Activated CD4-positive, alpha-beta T cell treated with anti-CD3 and anti-CD28 coated beads, Interleukin-2, Interleukin-4, amounts not matched to agents 100 ng/mL and 50 ng/mL, durations not matched to agents 16 hours and 8 hours (primary cell): ENCODE measurements at regions not wholly inside any gene's neighbourhood (a gene's known extent, or its start where the extent isn't known, plus 50 kb on each side); places are given as distances from the start of the nearest gene placed in this dataset.

Source experiments
- DNase-seq: peaks from one replicate; pipeline ENCODE4 v3.0.0-alpha.2; 2020; ENCODE audit warnings: low spot score

DNA sequence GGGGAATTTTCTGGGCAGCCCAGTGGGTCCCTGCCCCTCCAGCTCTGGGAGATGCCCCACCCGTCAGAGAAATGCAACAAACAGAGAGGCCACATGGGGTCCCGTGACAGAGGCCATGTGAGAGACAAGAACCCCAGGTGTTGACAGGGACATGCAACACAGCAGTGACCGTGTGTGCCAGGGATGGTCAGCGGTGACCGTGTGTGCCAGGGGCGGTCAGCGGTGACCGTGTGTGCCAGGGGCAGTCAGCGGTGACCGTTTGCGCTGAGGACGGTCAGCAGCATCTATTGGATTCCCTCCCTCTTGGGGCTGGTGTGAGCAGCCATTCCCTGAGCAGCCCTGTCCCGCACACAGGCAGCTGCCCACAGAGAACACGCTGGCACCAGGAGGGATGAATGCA, 146.6 kb upstream of the OTOS start:
- DNase-seq, result no peak

- no peak for DNase-seq
Measured at GRCh38 chr2:240287496-240288086, 147.1 kb upstream of the OTOS start.

DNA sequence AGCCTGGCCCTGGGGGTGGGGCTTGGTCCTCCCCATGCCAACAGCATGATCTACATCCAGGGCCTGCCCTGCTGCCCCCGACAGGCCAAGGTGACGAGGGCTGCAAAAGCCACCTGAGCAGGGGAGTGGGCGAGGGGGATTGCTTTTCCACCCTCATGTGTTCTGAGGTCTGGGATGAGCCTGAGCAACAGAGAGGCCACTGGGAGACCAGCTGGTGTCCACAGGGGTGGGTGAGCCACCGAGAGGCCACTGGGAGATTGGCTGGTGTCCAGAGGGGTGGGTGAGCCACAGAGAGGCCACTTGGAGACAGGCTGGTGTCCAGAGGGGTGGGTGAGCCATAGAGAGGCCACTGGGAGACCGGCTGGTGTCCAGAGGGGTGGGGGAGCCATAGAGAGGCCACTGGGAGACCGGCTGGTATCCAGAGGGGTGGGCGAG, 147.4 kb upstream of the GPC1 start:
- no peak for DNase-seq

DNA sequence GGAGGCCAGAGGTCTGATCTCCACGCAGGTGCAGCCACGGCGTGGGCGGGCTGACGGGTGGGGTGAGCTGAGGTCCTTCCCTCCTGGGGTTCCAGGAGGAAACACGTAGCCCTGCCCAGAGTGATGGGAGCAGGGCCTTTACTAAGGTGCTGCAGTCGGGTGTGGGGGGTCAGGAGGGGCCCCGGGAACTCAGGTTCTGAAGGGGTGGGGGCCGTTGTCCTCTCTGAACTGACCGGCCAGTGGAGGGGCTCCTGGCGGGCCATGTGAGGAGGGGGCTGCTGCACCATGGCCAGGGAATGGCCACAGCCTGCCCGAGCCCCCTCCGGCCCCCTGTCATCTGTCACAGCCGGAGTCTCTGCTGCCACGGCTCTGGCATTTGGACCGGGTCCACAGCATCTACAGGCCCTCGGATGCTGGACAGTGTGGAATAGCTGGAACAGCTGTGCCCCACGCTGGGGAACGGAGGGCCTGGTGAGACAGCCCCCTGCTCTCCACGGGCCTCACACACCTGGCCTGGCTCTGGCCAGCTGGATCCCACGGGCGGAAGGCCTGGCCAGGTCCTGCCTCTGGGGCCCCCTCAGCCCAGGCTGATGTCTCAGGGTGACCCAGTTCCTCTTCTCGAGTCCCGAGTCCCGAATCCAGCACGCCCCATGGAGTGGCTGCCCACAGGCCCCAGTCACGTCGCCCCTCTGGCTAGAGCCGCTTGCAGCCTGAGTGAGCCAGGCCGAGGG, 145.6 kb upstream of the GPC1 start:
- DNase-seq, result no peak

DNA sequence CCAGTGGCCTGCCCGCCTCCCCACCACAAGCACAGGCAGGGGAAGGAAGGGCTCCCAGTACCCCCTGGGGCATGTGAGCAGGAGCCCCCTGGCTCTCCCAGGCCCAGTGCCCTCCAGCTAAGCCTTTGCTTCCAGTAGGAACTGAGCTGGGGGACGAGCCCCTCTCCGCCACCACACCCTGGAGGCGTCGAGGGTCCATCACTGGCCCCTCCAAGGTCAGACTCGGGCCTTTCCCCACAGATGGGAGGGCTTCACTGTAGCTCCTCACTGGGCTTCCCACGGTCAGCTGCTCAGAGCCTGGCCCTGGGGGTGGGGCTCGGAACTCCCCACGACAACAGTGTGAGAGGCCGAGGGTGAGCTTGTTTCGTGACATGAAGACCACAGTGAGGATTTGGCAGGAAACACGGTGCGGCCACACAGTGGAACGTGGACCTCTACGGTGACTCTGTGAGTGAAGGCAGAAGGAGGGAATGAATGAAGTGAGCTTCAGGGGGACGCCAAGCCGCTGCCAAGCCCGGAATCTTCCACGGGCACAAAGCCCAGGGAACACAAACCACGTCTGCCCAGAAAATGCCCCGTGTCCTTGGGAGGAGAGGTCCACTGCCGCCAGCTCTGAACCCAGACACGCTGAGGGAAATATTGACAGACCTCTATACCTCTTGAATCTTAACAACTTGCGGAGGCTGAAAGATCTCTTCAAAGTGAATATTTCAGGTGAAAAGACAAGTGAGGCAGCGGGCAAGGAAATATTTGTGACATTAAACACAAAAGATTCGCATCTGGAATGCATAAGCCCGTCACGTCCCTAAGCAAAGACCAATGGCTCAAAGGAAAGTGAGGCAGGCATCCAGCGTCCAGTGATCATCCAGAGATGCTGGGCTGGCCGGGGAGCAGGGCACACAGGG, 144.8 kb upstream of the GPC1 start:
- no peak for DNase-seq

GRCh38 chr2:240291337-240292034, 144.0 kb upstream of the GPC1 start:
- DNase-seq, result no peak

- DNase-seq, result no peak
Measured at GRCh38 chr2:240292035-240292574, 143.4 kb upstream of the GPC1 start.

GRCh38 chr2:240292619-240293525, 142.6 kb upstream of the GPC1 start:
- DNase-seq, result no peak

GRCh38 chr2:240293557-240294461, 141.7 kb upstream of the GPC1 start:
- no peak for DNase-seq

- DNase-seq, result no peak
Measured at GRCh38 chr2:240294514-240294913, 140.9 kb upstream of the GPC1 start.

- DNase-seq, result no peak
Measured at GRCh38 chr2:240295256-240296103, 140.0 kb upstream of the GPC1 start.

DNA sequence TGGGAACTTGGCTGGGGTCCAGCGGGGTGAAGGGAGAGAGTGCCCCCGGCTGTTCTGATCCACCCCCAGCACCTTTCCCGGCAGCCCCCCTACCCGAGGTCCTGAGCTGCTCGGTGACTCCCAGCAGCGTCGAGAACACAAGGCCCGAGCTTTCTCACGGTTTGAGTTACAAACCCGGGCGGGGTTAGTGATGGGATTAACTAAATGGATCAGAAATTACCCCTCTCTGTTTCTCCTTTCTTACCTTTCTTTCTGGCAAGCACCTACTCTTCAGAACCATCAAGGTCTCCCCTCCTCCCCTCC, 139.4 kb upstream of the GPC1 start:
- no peak for DNase-seq

DNA sequence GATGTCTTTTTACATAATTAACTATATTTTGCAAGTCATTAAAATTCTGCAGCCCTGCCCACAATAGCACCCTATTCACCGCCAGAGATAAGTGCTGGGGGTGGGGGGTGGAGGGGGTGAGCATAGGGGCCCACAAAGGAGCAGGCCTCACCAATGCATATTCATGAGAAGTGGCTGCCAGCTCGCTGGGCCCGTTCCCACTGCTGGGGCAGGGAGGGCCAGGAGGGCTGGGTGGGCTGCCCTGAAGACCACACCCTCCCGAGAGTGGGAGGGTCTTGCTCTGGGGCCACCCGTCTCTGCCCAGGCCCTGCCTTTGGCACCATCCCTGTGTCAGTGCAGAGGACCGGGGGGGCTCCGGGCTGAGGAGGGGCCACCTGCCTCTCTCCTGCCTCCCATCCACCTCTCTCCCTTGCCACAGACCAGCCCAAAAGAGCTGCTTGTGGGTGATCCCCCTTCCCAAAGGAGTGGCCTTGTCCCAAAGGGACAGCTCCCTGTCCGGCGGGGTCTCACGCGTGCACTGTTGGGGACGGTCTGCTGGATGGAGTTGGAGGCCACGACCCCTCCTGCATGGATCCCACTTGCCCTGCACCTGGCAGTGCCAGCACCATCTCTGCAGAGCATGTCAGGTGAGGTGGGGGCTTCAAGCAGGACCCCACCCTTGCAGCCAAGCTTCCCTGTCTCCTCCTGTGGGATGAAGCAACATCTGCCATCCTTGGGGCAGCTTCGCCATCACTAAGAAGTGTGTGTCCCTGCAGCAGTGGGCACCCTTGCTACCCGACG, 138.8 kb upstream of the GPC1 start:
- no peak for DNase-seq

GRCh38 chr2:240297256-240298116, 138.0 kb upstream of the GPC1 start:
- no peak for DNase-seq

DNA sequence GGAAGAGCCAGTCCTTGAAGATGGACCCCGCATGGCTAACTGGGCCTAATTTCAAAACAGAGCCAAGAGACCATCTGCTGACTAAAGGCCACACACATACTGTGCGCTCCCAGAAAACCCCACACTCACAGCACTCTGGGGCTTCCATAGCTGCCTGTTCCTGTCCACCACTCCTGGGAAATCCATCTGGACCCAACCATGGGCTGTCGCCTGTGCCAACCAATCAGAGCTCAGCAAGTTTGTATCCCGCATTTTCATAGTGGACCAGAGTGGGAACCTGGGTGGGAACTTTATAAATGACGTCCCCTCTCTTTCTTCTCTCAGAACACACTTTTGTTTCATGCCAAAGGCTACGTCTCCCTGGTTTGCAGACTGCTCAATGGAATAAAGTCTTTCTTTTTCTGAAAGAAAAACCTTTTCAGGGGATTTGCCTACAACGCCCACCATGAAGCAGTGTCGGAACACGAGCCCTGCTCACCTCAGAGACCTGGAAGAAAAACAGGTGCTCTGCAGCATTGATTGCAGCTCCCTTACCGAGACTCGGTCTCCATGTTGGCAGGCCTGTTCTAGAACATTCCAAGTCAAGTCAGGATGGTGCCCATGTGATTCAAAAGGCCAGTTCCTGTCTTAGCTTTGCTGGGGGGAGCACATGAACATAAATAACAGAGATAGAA, 137.2 kb upstream of the GPC1 start:
- no peak for DNase-seq

DNA sequence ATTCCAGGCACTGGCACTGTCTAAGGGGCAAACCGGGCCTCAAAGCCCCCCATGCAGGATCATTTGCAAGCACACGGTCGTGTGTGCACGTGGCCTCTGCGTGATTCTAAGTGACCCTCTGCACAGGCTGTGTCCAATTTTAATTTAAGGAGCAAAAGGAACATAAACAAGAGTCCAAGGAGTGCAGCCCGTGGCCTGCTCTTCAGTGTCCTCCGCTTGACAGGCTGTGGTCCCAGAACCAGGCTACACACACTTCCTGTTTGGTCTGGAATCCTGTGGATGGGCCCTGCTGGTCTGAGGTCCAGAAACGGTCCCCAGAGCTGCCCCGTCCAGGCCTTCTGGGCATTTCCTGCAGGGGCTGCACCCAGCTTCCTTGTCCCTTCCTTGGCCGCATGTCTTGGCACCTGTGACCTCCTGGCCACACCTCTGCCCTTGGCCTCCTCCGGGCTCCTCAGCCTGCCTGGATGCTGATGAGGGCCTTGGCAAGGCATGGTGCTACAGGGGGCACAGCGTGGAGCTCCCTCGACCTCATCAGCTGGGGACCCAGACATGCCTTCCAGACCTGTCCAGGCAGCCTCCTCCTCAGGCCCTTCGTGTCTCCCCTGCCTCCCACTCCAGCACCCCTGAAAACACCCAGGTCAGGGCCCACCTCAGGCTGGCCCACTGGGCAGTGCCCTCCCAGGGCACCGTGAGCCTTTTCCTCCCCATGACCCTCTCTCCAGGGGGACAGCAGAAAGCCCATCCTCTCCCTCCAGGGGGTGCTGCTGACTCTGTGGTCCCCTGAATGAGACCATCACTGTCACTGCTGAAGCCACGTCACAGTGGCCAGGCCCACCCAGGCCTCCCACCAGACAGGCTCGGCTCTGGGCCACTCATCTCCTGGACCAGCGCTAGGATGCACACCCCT, 136.4 kb upstream of the GPC1 start:
- no peak for DNase-seq
